ENCODE measurements at regions not wholly inside any gene's neighbourhood (a gene's known extent, or its start where the extent isn't known, plus 50 kb on each side); places are given as distances from the start of the nearest gene placed in this dataset.

- no peaks in the 10 kb centered on the region for H3K4me1 ChIP-seq (replicated peaks)
These were observed 540.5 kb upstream of the KLF12 start for GRCh38 chr13:74674720-74675119.

GRCh38 chr13:74669149-74669548, 534.9 kb upstream of the KLF12 start:
- no peak overlapping the region for H3K4me3 ChIP-seq
- no peaks in the 10 kb centered on the region for H3K27me3 ChIP-seq (replicated peaks; ENCODE audit: insufficient read depth)
- no peak for DNase-seq (ENCODE audit: low spot score)
- no peak for TF ChIP-seq POLR2AphosphoS5 (IDR thresholded peaks at IDR 0.05)
- no peak for TF ChIP-seq CTCF (IDR thresholded peaks at IDR 0.05)
- TF ChIP-seq POLR2A (IDR thresholded peaks at IDR 0.05) = no peak
- no peaks in the 10 kb centered on the region for H3K4me1 ChIP-seq (replicated peaks)
- intact Hi-C loops (cut with DNase I) = no loop called here
- H3K9me3 ChIP-seq = no peaks in the 10 kb centered on the region
- H3K36me3 ChIP-seq = no peaks in the 10 kb centered on the region
- H3K27ac ChIP-seq = no peak overlapping the region

More at GRCh38 chr13:74674720-74675119, 540.5 kb upstream of the KLF12 start:
- no peak for TF ChIP-seq POLR2AphosphoS5 (IDR thresholded peaks at IDR 0.05)
- no peak for TF ChIP-seq POLR2A (IDR thresholded peaks at IDR 0.05)
- TF ChIP-seq CTCF (IDR thresholded peaks at IDR 0.05) = no peak
- H3K4me3 ChIP-seq = no peak overlapping the region
- no peak overlapping the region for H3K27ac ChIP-seq
- WGBS = 93% methylated on average over 1 of the region's 1 CpG
- intact Hi-C loops (cut with DNase I) = no loop called here
- no peaks in the 10 kb centered on the region for H3K9me3 ChIP-seq
- no peaks in the 10 kb centered on the region for H3K27me3 ChIP-seq (replicated peaks; ENCODE audit: insufficient read depth)
- DNase-seq (ENCODE audit: low spot score) = no peak
- H3K36me3 ChIP-seq = no peaks in the 10 kb centered on the region

- 78% methylated on average over 3 of the region's 3 CpGs for WGBS
- TF ChIP-seq CTCF (IDR thresholded peaks at IDR 0.05) (no peak), POLR2A (IDR thresholded peaks at IDR 0.05) (no peak), POLR2AphosphoS5 (IDR thresholded peaks at IDR 0.05) (no peak)
- Histone ChIP-seq H3K27ac (no peak overlapping the region), H3K9me3 (no peaks in the 10 kb centered on the region), H3K4me3 (no peak overlapping the region), H3K4me1 (replicated peaks) (no peaks in the 10 kb centered on the region), H3K27me3 (replicated peaks; ENCODE audit: insufficient read depth) (no peaks in the 10 kb centered on the region), H3K36me3 (no peaks in the 10 kb centered on the region)
- intact Hi-C loops (cut with DNase I) = no loop called here
- DNase-seq (ENCODE audit: low spot score) = no peak
These were observed 533.5 kb upstream of the KLF12 start for GRCh38 chr13:74667656-74668203.

GRCh38 chr13:74662905-74663304, 528.7 kb upstream of the KLF12 start:
- H3K36me3 ChIP-seq = no peaks in the 10 kb centered on the region
- WGBS = 82% methylated on average over 2 of the region's 2 CpGs
- no peak overlapping the region for H3K4me3 ChIP-seq
- H3K27ac ChIP-seq = no peak overlapping the region
- H3K27me3 ChIP-seq (replicated peaks; ENCODE audit: insufficient read depth) = no peaks in the 10 kb centered on the region
- no peak for TF ChIP-seq POLR2AphosphoS5 (IDR thresholded peaks at IDR 0.05)
- TF ChIP-seq CTCF (IDR thresholded peaks at IDR 0.05) = no peak
- TF ChIP-seq POLR2A (IDR thresholded peaks at IDR 0.05) = no peak
- intact Hi-C loops (cut with DNase I) = no loop called here
- no peak for DNase-seq (ENCODE audit: low spot score)
- H3K9me3 ChIP-seq = no peaks in the 10 kb centered on the region
- H3K4me1 ChIP-seq (replicated peaks) = no peaks in the 10 kb centered on the region

GRCh38 chr13:74661851-74662250, 527.6 kb upstream of the KLF12 start:
- no peak for DNase-seq (ENCODE audit: low spot score)
- Histone ChIP-seq H3K36me3 (no peaks in the 10 kb centered on the region), H3K27me3 (replicated peaks; ENCODE audit: insufficient read depth) (no peaks in the 10 kb centered on the region), H3K4me3 (no peak overlapping the region), H3K9me3 (no peaks in the 10 kb centered on the region), H3K27ac (no peak overlapping the region), H3K4me1 (replicated peaks) (no peaks in the 10 kb centered on the region)
- intact Hi-C loops (cut with DNase I) = no loop called here
- TF ChIP-seq POLR2A (IDR thresholded peaks at IDR 0.05) (no peak), CTCF (IDR thresholded peaks at IDR 0.05) (no peak), POLR2AphosphoS5 (IDR thresholded peaks at IDR 0.05) (no peak)
- 82% methylated on average over 2 of the region's 2 CpGs for WGBS
